Stimulated activated CD4-positive, alpha-beta T cell treated with anti-CD3 and anti-CD28 coated beads, Interleukin-2, amount 100 ng/mL, for 4 hours (primary cell): ENCODE measurements at regions not wholly inside any gene's neighbourhood (a gene's known extent, or its start where the extent isn't known, plus 50 kb on each side); places are given as distances from the start of the nearest gene placed in this dataset.
"Not testable (repeated sequence)": the region's sequence is repeated elsewhere in the genome, so short reads cannot be mapped to it uniquely, and the experiment has no call there.

Experiments used
- DNase-seq: peaks from one replicate; pipeline ENCODE4 v3.0.0-alpha.2; 2020; ENCODE audit warnings: low read depth

GRCh38 chr5:87535706-87536105 lies 123.0 kb upstream of the CCNH start:
- no peak for DNase-seq

- no peak for DNase-seq
Observed at GRCh38 chr5:87529486-87530076, 116.9 kb upstream of the CCNH start.

- DNase-seq, result no peak
Observed at GRCh38 chr5:87526131-87526530, 113.4 kb upstream of the CCNH start.

GRCh38 chr5:87524217-87524616 lies 111.5 kb upstream of the CCNH start:
- DNase-seq, result no peak

GRCh38 chr5:87511778-87512177 lies 99.0 kb upstream of the CCNH start:
- not testable (repeated sequence) for DNase-seq

- DNase-seq, result no peak
Observed at GRCh38 chr5:87503004-87503403, 90.3 kb upstream of the CCNH start.

- no peak for DNase-seq
Observed at GRCh38 chr5:87499478-87500410, 87.0 kb upstream of the CCNH start.
